ELF-1 (cell line): ENCODE measurements at regions not wholly inside any gene's neighbourhood (a gene's known extent, or its start where the extent isn't known, plus 50 kb on each side); places are given as distances from the start of the nearest gene placed in this dataset.

Source experiments
- DNase-seq: peaks from one replicate; pipeline ENCODE4 v3.0.0-alpha.2; 2016; ENCODE audit warnings: low read depth, low spot score

DNA sequence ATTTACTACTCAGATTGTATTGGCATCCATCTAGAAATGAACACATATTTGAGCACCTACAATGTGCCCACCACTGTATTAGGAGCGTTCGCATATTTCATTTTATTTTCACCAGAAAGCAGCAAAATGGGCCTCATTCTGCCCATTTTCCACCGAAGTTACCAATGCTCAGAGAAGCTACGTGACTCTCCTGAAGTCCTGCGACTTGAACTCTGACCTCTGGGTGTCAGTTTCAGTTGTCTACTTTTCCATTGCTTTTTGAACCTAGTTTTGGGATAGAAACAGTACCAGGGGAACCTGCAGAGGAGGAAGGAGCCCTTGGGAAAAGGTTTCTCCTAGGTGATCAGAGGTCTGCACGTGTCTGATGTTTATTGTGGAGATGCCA is 139.1 kb upstream of the SDK2 start:
- DNase-seq = no peak

DNA sequence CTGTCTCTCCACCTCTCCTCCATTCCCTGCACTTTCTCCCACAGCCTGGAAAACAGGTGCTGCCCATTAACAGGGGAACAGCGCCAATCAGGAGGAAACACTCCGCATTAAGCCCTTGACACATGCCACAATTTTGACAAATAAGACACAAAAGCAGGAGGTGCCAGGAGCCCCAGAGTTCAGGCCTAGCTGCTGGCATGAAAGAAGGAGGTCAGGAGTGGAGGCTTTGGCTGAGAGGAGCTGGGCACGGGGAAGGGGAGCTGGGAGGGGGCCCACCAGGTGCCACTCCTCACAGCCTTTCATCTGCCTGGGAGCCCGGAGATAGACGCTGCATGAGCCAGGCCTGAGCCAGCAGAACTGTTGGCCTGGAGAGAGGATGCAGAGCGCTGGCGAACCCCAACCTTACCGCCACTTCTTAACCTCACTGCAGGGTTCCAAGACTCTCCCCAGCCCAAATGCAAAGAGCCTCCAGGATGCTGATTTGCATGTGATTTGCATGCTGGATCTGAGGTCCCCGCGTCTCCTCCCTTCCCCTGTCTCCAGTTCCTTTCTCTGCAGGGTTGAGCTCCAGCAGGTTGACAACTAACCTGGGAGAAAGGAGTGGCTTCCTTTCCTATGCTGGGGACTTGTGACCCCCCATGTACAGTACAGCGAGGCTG is 139.8 kb upstream of the SDK2 start:
- no peak for DNase-seq

DNA sequence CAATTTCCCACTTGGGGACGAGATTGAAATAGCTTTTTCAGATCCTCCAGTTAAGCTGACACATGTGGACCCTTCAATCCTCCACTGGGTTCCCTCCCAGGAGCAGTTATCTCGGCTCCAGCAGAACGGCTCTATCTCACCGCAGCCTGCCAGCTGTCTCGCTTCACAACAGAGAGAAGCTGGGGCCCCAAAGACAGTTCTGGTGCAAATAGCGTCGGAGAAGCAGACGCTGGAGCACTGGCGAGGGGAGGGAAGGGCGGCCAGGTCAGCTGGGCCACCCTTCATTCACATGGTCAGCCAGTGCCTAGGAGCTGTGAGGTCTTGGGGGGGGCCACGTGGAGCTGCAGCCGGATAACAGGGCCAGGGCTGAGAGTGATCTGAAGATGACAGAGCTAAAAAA is 141.3 kb upstream of the SDK2 start:
- DNase-seq = no peak

DNA sequence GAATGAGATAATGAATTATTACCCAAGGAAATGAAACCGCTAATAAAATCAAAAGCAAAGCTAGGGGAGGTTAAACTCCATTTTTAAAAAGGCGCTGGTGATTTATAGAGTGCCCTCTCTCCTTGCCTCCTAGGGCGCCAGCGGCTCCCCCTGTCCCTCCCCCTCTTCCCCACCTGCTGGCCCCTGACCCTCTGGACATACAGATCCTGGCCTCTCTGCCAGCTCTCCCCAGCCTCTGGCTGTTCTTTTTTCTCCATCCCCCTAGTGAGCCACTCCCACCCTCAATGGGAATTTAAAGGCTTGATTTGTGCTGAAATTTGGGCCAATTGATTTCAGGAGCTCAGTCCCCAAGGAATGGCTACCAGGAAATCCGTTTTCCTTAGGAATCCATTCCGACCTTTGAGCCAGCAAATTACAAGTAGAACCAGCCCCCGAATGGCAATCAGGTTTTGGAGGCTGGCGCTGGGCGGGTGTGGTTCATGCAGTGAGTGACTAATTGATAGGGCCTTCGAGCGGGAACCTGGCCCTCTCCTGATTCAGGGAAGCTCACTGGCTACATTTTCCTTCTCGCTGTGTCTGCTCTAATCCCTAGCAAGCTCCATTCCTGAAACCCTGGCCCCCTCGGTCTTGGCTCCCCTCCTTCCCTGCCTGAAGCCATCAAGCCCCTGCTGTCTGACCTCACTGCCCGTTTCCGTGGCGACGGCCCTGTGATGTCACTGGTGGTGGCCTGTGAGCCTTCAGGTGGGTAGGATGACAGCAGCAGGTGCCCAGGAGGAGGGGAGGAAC is 141.9 kb upstream of the SDK2 start:
- DNase-seq = peak; percentile 82

DNA sequence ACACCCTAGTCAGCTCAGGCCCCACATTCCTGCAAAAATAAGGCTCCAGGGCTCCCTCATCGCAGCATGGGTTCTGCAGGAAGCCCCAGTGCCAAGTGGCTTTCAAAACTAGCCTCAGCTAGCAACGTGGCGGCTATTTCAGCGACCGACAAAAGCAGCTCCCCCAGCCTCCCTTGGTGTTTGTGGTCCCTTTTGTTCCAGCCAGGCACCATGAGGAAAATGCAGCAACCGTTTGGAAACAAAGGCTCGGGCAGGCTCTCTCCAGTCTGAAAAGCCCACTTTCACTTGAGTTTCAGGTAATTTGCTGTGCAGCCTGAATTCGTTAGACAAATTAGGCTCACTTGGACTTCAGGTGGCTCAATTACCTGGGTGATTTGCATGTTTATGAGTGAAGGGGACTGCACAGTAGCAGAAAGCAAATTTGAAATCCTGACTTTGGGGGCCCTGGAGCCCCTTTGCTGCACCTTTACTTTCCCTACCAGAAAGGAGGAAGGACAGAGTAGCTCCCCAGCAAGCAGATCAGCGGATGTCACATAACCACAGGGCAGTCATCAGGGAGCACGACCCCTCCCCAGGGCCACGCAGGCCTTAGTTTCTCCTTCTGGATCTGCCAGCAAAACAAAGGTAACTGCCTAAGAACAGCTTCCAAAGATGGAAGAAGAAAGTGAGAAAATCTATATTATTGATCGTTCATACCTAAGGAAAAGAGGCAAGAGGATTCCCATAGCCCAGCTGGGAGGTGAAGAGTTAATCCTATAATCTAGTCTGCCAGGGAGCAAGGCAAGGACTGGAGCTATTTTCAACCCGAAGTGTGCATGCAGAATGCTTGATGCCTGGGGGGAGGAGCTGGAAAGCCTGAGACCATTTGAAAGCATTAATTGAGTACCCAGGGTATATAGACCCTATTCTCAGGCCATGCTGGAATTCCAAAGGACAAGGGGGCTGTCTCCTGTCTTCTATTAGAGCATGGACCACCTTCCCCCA is 143.1 kb upstream of the SDK2 start:
- peak; percentile 70 for DNase-seq

DNA sequence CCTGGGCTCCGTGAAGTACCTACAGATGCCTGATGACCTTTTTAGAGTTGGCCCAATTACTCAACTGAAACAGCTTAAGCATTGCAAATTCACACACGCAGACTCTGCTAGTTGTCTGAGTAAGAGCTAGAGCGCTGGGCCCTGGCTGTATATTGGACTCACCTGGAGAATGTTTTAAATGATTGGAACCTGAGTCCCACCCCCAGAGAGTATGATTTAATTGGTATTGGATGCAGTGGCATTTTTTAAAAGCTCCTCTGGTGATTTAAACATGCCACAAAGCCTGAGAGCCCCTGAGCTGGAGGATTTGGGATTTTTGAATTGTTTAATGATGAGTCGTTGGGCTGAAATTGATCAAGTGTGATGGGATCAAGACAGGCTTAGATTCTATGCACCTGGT is 143.9 kb upstream of the SDK2 start:
- DNase-seq = no peak

DNA sequence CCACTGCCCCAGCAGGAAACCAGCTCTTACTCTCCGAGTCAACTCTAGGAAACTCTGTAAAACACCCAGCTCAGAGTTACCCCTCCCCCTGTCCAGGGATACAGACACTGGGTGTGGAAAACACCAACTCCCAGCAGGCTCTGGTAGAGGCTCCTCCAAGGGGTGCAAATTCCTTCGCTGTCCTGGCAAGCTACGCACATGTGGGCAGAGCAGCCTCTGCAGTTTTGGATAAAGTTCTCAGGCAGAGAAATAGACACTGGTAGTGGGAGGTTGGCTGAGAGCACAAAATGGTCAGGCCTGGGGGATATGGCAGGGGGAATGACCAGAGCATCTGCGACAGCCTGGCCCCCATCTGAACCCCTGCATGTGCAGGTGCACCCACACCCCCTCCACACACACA is 146.9 kb upstream of the SDK2 start:
- DNase-seq = no peak

DNA sequence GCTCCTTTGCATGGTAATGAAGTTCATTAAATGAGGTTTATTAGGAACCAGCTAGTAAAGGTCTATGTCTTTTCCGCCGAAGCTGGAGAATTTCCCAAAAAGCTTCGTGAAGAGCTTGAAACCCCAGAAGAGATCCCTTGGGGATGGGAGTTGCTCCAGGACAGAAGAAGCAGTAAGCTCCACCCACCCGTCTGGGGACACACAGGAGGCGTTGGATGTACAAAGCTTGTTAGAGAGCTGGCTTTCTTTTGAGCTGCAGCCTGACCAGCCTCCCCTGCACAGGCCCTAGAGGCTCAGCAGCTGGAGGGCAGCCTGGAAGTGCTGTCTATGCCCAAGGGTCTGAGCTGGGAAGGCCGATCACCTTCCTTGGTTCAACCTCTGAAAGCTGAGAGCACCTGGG is 147.4 kb upstream of the SDK2 start:
- DNase-seq = no peak

DNA sequence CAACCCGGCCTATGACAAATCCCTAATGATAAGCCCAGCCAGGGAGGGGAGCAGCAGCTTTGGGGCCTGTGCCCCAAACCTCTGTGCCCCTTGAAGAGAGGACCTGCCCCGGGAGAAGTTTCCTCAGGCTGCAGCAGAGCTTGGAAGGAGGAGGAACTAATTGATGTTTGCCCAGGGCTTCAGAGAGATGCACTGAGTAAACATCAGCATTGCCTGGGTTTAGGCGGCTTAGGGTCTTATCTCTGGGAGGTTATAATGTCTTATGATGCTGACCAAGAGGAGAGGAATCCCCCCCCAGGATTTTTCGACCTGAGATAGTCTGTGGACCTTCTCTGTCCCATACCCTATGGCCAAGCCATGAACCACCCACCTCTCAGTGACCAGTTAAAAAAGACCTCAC is 148.7 kb upstream of the SDK2 start:
- no peak for DNase-seq

DNA sequence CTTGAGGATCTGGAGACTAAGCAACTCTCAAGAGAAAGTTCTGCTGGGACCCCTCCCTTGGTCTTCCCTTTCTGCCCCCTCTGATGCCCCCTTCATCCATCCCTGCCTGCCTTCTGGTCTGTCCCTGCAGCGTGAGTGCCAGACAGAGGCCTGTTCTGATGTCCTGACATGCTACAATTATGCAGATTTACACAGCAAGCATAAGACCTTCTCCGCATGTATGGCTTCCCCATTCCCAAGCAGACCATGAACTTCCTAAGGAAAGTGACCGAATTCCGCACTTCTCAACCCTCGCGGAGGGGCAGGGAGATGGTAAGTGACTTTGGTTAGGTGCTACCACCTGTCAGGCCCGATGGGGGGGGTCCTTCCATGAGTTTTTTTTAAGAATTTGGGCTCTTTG is 150.1 kb upstream of the SDK2 start:
- DNase-seq = no peak

DNA sequence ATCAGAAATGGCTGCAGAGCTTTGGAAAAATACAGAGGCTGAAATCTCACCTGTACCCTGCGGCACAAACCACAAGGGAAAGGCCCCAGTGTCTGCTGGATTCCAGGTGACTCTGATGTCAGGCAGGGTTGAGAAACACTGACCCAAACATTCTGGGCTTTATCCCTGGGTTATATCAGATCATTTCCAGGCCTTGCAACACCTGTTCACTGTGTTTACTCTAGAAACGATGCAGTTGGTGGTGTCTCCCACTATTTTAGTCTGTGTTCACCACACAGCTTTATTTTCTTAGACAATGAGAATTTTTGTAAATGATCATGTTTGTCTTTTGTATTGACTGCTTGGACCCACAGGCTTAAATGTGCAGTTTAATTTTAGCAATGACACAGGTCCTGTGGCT is 151.5 kb upstream of the SDK2 start:
- DNase-seq = no peak

DNA sequence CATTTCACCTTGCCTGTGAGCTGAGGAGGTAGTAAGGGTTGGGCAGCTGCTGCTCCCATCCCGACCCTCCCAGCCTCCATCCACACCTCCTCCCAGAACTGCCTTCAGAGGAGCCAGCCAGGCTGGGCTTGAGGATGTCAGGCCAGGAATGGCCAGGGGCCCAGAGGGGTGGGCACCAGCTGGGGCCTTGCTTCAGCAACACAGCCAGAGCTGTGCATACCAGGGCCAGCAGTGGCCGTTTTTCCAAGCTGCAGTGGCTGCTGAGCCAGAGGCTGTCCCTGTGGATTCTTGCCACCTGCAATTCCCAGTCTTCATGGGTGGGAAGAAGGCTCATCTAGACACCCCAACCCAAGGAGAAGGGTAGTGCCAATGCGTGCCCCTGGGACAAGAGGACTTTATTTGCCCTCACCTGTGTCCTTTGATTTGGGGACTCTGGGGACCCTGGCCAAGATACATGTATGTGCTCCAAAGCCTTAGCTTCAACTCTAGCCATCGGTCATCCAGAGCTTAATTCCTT is 153.4 kb upstream of the SDK2 start:
- DNase-seq = no peak

DNA sequence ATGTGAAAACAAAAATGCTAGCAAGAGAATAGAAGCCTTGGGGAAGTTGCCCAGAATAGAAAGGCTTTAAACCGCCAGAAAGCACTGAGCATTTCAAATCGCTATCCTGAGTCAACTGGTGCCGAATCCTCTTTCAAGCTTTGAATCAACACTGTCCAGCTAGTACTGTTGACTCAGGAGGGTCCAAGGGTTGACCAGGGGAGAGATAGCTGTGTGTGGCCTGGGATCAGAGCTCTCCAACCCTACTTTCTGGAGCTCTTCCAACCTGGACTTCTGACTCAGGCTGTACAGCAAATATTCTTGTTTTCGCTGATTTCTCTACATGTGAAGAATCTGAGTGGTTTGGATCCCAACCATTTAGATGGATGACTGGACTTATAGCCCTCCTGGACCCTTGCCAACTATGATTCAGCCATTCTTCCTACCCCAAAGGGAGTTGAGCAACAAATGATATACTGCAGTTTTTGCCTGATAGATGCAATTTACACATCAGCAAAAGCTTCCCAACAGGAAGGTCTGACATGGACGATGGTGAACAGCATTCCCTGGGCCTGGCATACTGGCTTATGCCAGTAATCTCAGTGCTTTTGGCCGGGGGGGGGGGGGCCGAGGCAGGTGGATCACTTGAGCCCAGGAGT is 154.0 kb upstream of the SDK2 start:
- no peak for DNase-seq

DNA sequence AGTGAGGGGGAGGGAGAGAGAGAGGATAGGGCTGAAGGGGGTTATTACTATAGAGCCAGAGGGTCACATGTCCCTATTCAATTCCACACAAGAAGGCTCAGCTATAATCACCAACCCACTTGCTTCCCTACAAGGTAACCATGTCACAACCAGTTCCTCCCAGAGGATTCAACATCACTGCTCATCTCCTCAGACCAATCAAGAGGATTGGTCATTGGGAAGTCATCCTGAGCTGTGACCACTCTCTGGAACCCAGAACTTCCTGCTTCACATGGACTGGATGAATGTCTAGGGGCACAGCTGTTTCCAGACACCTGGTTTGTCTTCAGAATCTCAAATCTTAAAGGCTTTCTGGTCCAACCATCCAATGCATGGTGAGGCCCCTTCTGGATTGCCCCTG is 154.9 kb upstream of the SDK2 start:
- DNase-seq = no peak

DNA sequence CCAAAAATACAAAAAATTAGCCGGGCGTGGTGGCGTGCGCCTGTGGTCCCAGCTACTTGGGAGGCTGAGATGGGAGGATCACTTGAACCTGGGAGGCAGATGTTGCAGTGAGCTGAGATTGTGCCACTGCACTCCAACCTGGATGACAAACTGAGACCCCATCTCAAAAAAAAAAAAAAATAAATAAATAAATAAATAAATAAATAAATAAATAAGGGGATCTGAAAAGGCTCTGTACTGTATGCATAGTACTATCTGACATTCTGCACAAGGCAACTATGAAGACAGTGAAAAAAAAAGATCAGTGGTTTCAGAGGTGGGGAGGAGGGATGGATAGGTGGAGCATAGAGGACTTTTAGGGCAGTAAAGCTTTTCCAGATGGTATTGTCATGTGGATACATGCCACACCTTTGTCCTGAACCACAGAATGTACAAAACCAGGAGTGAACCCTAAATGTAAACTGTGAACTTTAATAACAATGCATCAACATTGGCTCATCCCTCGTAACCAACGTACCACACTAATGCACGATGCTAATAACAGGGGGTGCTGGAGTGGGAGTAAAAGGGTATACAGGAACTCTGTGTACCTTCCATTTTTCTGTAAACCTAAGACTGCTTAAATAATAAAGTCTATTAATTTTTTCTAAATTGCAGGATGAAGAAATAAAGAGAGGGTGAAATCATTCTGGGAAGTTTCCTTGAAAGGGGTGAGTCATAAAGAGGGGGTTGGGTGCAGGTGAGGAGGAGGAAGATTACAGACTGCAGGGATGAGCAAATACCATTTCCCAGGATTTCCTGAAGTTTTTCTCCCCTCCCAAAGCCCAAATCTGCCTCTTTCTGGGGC is 155.8 kb upstream of the SDK2 start:
- no peak for DNase-seq

DNA sequence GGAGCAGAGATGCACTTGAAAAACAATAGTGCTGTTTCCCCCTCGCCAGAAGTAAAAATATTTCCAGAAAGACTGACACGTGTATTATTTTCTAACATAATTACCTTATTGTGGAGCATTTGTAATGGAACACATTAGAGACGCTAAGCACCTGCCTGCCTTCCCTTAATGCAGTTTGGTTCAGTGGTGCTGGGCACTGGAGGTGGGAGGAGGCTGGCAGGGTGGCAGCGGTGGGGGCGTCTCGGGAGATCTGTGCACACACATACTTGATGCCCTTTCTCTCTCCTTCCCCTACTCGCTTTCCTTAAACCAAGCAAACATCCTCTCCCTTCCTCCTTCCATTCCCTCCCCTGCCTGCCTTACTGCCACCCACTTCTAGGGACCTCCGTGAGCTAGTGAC is 156.6 kb upstream of the SDK2 start:
- no peak for DNase-seq

DNA sequence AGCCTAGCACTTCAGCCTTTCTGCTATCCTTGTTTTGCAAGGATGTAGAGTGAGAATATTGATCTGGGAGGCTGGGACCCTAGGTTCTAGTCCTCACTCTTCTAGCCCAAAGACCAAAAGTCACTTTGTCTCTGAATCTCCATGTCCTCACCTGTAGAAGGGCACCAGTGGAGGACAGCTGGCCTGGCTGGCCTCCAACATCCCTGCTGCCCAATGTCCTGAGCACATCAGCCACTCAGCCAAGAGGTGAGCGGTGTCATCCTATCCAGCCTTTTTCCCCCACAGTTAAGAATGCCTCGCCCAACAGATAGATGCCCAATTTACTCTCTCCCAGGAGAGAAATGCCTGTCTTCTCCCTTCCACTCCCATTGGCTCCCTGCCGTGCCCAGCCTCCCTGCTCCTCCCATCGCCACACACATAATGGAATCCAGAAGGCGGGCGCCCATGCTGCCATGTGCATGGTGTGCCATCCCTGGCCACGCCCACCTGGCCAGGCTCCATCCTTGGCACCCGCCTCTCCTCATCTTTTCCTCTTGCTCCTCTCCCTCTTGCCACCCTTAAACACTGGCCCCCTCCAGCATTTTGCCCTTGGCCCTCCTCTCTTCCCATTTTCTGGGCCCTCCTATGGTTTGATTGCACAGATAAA is 157.3 kb upstream of the SDK2 start:
- no peak for DNase-seq

DNA sequence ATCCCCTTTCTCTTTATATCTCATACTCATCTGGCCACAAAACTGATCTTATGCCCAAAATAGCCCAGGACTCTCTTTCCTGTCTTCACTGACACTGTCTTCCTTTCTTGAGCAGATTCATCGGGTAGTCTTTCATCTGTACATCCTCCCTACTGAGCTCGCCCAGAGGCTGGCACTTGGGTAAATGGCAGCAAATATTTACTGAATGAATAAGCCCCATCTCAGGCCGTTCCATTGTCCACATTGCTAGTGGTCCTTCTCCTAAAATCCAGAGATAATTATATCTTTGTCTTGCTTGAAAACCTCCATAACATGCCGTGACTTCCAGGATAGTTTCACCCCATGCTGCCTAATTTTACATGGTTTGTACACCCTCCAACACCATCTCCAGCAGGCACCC is 158.1 kb upstream of the SDK2 start:
- no peak for DNase-seq

DNA sequence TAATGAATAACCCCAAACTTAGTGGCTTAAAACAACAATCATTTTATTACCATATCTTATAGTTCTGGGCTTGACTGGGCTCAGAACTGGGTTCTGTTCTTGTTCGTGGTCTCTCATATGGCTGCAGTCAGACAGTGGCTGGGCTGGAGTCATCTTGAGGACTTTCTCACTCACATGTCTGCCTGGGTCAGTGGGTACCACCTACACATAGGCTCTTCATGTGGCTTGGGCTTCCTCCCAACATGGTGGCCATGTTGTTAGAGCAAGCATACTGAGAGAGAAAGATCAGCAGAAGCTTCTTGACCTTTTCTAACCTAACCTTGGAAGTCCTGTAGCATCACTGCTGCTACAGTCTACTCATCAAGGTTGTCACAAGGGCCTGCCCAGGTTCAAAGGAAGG is 158.6 kb upstream of the SDK2 start:
- DNase-seq = no peak

DNA sequence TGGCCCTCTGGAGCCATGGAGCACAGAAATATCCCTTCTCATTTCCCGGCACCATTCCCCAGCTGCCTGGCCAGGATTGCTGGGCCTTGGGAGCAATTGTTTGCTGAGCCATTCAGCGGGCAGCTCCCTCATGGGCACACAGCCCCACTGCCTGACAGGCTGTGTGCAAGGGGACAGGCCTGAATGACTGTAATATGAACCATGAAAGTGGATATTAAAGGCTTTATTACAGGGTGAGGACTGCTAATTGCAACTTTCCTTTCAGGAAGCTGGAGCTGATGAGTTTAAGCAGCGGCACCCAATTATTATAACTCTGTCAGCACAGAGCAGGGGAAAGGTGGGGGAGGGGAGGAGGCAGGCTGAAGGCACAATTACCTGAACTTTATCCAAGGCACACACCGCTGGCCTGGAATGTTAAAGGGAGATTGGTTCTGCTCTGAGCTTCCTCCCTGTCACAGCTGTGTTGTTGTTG is 159.8 kb upstream of the SDK2 start:
- DNase-seq = no peak
